Gastroesophageal sphincter (tissue), 3 donors: ENCODE measurements at regions not wholly inside any gene's neighbourhood (a gene's known extent, or its start where the extent isn't known, plus 50 kb on each side); places are given as distances from the start of the nearest gene placed in this dataset.

Experiments
- POLR2A ChIP-seq, 2 donors: fragments of 450-650 bp; IDR thresholded peaks; one replicate each; pipeline ENCODE4 v1.6.1; 2017; ENCODE audit warnings: antibody characterized with exemption in 2 of 2, mild to moderate bottlenecking in 2 of 2, moderate library complexity in 1 of 2
- TF ChIP-seq, protein P1 (sequence below), 4 experiments: fragments of 200-600 bp in 2 of 4; fragments of 450-650 bp in 2 of 4; sonication (generic) in 1 of 4; IDR thresholded peaks; one replicate each; pipeline ENCODE4 v1.5.1; 2017 to 2019; ENCODE audit warnings: antibody characterized with exemption in 4 of 4, mild to moderate bottlenecking in 2 of 4, moderate library complexity in 2 of 4

DNA sequence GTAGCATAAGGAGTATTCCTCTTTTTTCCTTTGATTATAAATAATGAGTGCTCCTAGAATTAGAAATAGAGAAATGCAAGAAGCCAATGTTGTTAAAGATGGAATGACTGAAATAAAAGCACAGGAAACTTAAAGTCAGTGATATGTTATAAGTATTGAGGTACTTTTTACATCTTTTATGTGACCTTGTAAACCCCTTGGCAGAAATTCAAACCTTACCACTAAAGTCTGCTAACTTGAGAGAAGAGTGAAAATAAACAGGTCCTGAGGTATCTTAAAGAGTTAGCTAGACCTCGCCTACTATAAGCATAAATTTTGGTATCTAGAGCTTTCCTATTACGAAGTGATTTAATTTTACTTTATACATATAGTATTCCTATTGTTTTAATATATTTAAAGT is 188.2 kb downstream of the DKK1 start:
- TF ChIP-seq, protein P1, sequence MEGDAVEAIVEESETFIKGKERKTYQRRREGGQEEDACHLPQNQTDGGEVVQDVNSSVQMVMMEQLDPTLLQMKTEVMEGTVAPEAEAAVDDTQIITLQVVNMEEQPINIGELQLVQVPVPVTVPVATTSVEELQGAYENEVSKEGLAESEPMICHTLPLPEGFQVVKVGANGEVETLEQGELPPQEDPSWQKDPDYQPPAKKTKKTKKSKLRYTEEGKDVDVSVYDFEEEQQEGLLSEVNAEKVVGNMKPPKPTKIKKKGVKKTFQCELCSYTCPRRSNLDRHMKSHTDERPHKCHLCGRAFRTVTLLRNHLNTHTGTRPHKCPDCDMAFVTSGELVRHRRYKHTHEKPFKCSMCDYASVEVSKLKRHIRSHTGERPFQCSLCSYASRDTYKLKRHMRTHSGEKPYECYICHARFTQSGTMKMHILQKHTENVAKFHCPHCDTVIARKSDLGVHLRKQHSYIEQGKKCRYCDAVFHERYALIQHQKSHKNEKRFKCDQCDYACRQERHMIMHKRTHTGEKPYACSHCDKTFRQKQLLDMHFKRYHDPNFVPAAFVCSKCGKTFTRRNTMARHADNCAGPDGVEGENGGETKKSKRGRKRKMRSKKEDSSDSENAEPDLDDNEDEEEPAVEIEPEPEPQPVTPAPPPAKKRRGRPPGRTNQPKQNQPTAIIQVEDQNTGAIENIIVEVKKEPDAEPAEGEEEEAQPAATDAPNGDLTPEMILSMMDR (IDR thresholded peaks at IDR 0.05) = no peak
- no peak for TF ChIP-seq POLR2A (IDR thresholded peaks at IDR 0.05)
